Breast epithelium (tissue), 4 donors: ENCODE measurements at regions not wholly inside any gene's neighbourhood (a gene's known extent, or its start where the extent isn't known, plus 50 kb on each side); places are given as distances from the start of the nearest gene placed in this dataset.

ENCODE experiments used
- DNase-seq, 2 donors: peaks; one replicate each; pipeline ENCODE4 v3.0.0-alpha.2; 2019; ENCODE audit warnings: low spot score in 2 of 2
- H3K27ac ChIP-seq, 2 donors: fragments of 200-600 bp; sonication (generic) in 1 of 2; one replicate each; pipeline ENCODE4 v1.5.1; 2016 to 2019; ENCODE audit warnings: mild to moderate bottlenecking in 1 of 2
- H3K27me3 ChIP-seq, 2 donors: fragments of 200-600 bp; sonication (generic) in 1 of 2; one replicate each; pipeline versions ENCODE4 v1.5.1 to v1.6.0; 2017 to 2019; ENCODE audit warnings: control low read depth in 1 of 2, mild to moderate bottlenecking in 1 of 2
- H3K36me3 ChIP-seq: fragments of 200-600 bp; one replicate; pipeline ENCODE4 v1.5.1; 2019
- H3K4me1 ChIP-seq, 2 donors: fragments of 200-600 bp; sonication (generic); one replicate each; pipeline ENCODE4 v1.5.1; 2016 to 2019; ENCODE audit warnings: control low read depth in 1 of 2
- H3K4me3 ChIP-seq, 3 donors: fragments of 200-600 bp; sonication (generic); 1 replicate in 2 of 3; 2 replicates in 1 of 3; pipeline ENCODE4 v1.5.1; 2016 to 2019; ENCODE audit warnings: mild to moderate bottlenecking in 3 of 3, moderate library complexity in 2 of 3
- H3K9me3 ChIP-seq, 2 donors: fragments of 200-600 bp; sonication (generic) in 1 of 2; one replicate each; pipeline ENCODE4 v1.5.1; 2016 to 2019; ENCODE audit warnings: control low read depth in 1 of 2
- POLR2A ChIP-seq: fragments of 450-650 bp; IDR thresholded peaks from one replicate; pipeline ENCODE4 v1.6.1; 2016; ENCODE audit warnings: antibody characterized with exemption, mild to moderate bottlenecking, moderate library complexity
- POLR2AphosphoS5 ChIP-seq, 3 donors: sonication (generic); formaldehyde crosslinking; IDR thresholded peaks; one replicate each; pipeline ENCODE4 v1.6.1; 2017; ENCODE audit warnings: antibody characterized with exemption in 3 of 3
- intact Hi-C: fragments of 100-400 bp; cut with DNase I; formaldehyde crosslinking; loops from one replicate; pipeline ENCODE4 v1.15.1; 2023; ENCODE audit warnings: low total_unique reads
- TF ChIP-seq, protein P1 (sequence below), 3 donors: fragments of 450-650 bp; IDR thresholded peaks; one replicate each; pipeline ENCODE4 v1.5.1; 2016 to 2017; ENCODE audit warnings: antibody characterized with exemption in 3 of 3, mild to moderate bottlenecking in 3 of 3, moderate library complexity in 3 of 3

DNA sequence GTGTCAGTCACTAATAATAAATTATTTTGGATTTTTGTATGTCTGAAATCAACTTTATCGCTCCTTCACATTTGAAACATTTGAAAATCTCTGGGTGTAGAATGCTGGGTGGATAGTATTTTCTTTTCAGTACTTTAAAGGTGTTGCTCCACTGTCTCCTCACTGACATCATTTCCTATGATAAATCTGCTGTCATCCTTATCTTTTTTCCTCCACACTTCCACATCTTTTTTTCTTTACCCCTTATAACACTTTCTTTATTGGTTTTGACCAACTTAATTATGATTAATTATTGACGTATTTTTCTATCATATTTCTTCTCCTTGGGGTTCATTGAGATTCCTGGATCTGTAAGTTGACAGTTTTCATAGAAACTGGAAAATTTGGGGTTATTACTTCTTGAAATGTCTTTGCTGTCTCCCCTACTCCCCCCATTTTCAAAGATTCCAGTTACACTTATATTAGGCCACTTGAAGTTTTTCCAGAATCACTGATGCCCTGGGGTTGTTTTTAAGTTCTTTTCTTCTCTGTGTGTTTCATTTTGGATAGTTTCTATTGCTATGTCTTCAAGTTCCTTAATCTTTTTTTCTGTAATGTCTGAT, 177.5 kb upstream of the DIO3 start:
- Histone ChIP-seq H3K4me1 (no peaks in the 10 kb centered on the region), H3K36me3 (no peaks in the 10 kb centered on the region), H3K27ac (no peak overlapping the region), H3K27me3 (no peaks in the 10 kb centered on the region), H3K4me3 (no peak overlapping the region), H3K9me3 (peaks cover 10 to 41% of the 10 kb centered on the region in 2 donors)
- intact Hi-C loops, result no loop called here
- DNase-seq, result no peak
- TF ChIP-seq POLR2AphosphoS5 (IDR thresholded peaks at IDR 0.05) (no peak), POLR2A (no peak)
- TF ChIP-seq, protein P1, sequence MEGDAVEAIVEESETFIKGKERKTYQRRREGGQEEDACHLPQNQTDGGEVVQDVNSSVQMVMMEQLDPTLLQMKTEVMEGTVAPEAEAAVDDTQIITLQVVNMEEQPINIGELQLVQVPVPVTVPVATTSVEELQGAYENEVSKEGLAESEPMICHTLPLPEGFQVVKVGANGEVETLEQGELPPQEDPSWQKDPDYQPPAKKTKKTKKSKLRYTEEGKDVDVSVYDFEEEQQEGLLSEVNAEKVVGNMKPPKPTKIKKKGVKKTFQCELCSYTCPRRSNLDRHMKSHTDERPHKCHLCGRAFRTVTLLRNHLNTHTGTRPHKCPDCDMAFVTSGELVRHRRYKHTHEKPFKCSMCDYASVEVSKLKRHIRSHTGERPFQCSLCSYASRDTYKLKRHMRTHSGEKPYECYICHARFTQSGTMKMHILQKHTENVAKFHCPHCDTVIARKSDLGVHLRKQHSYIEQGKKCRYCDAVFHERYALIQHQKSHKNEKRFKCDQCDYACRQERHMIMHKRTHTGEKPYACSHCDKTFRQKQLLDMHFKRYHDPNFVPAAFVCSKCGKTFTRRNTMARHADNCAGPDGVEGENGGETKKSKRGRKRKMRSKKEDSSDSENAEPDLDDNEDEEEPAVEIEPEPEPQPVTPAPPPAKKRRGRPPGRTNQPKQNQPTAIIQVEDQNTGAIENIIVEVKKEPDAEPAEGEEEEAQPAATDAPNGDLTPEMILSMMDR (IDR thresholded peaks at IDR 0.05), result no peak

DNA sequence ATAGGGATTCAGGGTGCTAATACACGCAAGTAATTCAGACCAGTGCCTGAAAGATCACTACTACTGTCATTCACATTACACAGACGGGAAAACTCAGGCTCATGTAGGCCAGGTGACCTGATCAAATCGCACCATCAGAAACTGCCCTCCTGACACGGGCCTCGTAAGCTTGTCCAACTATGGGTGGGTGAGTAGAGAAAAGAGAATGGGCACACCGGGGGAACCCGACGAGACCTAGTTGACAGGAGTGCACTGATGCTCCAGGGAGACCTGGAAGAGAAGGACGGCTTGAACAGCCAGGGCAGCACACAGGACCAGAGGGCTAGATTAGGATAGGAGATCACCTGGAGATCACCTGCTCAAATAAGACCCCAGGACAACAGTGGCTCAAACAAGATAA, 166.9 kb upstream of the DIO3 start:
- no peak for DNase-seq
- intact Hi-C loops, result no loop called here
- H3K4me3 ChIP-seq, result no peak overlapping the region
- H3K27me3 ChIP-seq, result peaks cover 0 to 8% of the 10 kb centered on the region in 2 donors
- no peaks in the 10 kb centered on the region for H3K4me1 ChIP-seq
- no peaks in the 10 kb centered on the region for H3K36me3 ChIP-seq
- TF ChIP-seq POLR2A, result no peak
- no peak for TF ChIP-seq POLR2AphosphoS5 (IDR thresholded peaks at IDR 0.05)
- TF ChIP-seq, protein P1 (IDR thresholded peaks at IDR 0.05), result no peak
- H3K27ac ChIP-seq, result no peak overlapping the region
- no peaks in the 10 kb centered on the region for H3K9me3 ChIP-seq

DNA sequence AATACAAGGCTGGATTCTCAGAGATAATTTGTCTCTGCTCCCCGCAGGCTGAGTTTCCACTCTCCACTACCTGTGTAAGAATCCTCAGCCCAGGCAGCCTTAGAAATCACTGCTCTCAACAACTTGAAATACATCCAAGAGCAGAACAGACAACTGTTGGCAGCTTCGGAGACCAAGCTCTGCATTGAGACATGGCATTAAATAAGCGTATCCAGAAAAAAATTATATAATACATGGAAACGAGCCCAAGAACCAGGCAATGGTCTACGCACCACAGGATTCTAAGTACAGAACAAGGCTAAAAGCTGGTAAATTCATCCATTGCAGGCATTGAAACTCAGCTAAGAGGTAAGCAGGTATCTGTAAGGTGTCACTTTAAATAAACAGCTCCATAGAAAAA, 165.5 kb upstream of the DIO3 start:
- H3K9me3 ChIP-seq, result no peaks in the 10 kb centered on the region
- no peaks in the 10 kb centered on the region for H3K36me3 ChIP-seq
- H3K4me3 ChIP-seq, result no peak overlapping the region
- no peaks in the 10 kb centered on the region for H3K4me1 ChIP-seq
- peaks cover 0 to 20% of the 10 kb centered on the region in 2 donors for H3K27me3 ChIP-seq
- no peak for TF ChIP-seq POLR2AphosphoS5 (IDR thresholded peaks at IDR 0.05)
- TF ChIP-seq, protein P1 (IDR thresholded peaks at IDR 0.05), result no peak
- no peak for DNase-seq
- intact Hi-C loops, result no loop called here
- no peak overlapping the region for H3K27ac ChIP-seq

DNA sequence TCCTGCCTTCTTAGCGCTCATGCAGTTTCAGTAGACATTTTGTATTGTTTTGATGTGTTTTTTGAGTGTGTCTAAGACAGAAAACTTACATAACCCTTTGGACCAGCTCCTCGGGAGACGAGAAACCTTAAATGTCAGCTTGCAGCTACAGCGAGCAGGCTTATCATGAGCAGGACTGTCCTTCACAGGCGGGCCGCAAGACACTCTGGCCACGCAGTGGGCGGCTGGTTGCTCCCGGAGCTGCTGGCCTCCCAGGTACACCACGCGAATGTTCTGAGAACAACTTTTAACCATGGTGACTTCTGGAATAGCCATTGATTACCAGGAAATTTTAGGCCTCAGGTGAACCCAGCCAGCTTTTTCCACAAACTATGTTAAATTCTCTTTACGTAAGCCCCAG, 164.1 kb upstream of the DIO3 start:
- intact Hi-C loops, result no loop called here
- Histone ChIP-seq H3K4me1 (no peaks in the 10 kb centered on the region), H3K9me3 (no peaks in the 10 kb centered on the region), H3K27me3 (peaks cover 0 to 20% of the 10 kb centered on the region in 2 donors), H3K27ac (no peak overlapping the region), H3K36me3 (no peaks in the 10 kb centered on the region), H3K4me3 (no peak overlapping the region)
- TF ChIP-seq POLR2A, result no peak
- no peak for TF ChIP-seq POLR2AphosphoS5 (IDR thresholded peaks at IDR 0.05)
- TF ChIP-seq, protein P1 (IDR thresholded peaks at IDR 0.05), result no peak
- DNase-seq, result no peak

DNA sequence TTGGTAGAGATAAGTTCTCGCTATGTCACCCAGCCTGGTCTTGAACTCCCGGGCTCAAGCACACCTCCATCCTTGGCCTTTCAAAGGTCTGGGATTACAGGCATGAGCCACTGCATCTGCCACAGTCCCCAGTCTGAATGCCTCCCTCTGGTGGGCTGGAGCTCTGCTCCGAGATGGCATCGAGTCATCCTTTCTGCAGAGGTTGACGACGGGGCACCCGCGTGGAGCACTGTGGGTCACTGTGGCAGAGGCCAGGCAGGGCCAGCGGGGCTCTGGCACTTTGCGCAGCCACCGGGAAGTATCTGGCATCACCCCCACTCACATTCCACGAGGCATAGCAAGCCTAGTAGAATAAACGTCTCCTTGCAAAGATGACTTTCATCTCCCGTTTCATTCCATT, 163.3 kb upstream of the DIO3 start:
- no peaks in the 10 kb centered on the region for H3K9me3 ChIP-seq
- no peak for DNase-seq
- no peak overlapping the region for H3K27ac ChIP-seq
- no peak overlapping the region for H3K4me3 ChIP-seq
- H3K36me3 ChIP-seq, result no peaks in the 10 kb centered on the region
- H3K27me3 ChIP-seq, result peaks cover 0 to 20% of the 10 kb centered on the region in 2 donors
- intact Hi-C loops, result no loop called here
- no peaks in the 10 kb centered on the region for H3K4me1 ChIP-seq
- TF ChIP-seq POLR2A, result no peak
- TF ChIP-seq, protein P1 (IDR thresholded peaks at IDR 0.05), result no peak
- no peak for TF ChIP-seq POLR2AphosphoS5 (IDR thresholded peaks at IDR 0.05)
